ENCODE measurements at regions not wholly inside any gene's neighbourhood (a gene's known extent, or its start where the extent isn't known, plus 50 kb on each side); places are given as distances from the start of the nearest gene placed in this dataset.

DNA sequence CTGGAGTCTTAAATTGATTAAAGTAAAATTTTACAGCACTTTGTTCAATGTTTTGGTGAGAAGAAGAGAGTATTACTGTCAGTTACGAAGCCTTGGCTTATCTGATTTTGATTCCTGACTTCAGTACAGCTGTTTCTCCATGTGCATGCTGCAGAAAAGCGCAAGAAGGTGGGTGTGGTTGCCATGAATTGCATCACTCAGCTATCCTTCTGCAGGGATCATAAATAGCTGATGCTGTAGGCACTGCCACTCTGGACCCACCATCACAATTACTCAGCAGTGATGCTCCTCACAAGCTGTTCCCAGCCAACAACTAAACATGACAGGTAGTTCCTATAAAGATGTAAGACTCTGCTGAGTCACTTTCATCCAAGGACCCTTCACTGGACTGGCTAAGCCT, 321.2 kb downstream of the IRS2 start:
- Histone ChIP-seq H3K9me3 (no peaks in the 10 kb centered on the region), H3K27ac (no peak overlapping the region), H3K36me3 (no peaks in the 10 kb centered on the region), H3K4me3 (no peak overlapping the region), H3K4me1 (no peaks in the 10 kb centered on the region), H3K27me3 (no peaks in the 10 kb centered on the region)
- no peak for ATAC-seq
- DNase-seq, result no peak
- intact Hi-C loops (cut with DNase I; ENCODE audit: low total_unique reads) (no loop called here), in situ Hi-C loops (cut with MboI; ENCODE audit: low sequenced_read_pairs in 4 of 4) (no loop called here)
- no peak for TF ChIP-seq POLR2A (IDR thresholded peaks at IDR 0.05)
- TF ChIP-seq, protein P1, sequence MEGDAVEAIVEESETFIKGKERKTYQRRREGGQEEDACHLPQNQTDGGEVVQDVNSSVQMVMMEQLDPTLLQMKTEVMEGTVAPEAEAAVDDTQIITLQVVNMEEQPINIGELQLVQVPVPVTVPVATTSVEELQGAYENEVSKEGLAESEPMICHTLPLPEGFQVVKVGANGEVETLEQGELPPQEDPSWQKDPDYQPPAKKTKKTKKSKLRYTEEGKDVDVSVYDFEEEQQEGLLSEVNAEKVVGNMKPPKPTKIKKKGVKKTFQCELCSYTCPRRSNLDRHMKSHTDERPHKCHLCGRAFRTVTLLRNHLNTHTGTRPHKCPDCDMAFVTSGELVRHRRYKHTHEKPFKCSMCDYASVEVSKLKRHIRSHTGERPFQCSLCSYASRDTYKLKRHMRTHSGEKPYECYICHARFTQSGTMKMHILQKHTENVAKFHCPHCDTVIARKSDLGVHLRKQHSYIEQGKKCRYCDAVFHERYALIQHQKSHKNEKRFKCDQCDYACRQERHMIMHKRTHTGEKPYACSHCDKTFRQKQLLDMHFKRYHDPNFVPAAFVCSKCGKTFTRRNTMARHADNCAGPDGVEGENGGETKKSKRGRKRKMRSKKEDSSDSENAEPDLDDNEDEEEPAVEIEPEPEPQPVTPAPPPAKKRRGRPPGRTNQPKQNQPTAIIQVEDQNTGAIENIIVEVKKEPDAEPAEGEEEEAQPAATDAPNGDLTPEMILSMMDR (IDR thresholded peaks at IDR 0.05 in 4 of 5, conservative IDR thresholded peaks at IDR 0.05 in 1 of 5), result no peak

DNA sequence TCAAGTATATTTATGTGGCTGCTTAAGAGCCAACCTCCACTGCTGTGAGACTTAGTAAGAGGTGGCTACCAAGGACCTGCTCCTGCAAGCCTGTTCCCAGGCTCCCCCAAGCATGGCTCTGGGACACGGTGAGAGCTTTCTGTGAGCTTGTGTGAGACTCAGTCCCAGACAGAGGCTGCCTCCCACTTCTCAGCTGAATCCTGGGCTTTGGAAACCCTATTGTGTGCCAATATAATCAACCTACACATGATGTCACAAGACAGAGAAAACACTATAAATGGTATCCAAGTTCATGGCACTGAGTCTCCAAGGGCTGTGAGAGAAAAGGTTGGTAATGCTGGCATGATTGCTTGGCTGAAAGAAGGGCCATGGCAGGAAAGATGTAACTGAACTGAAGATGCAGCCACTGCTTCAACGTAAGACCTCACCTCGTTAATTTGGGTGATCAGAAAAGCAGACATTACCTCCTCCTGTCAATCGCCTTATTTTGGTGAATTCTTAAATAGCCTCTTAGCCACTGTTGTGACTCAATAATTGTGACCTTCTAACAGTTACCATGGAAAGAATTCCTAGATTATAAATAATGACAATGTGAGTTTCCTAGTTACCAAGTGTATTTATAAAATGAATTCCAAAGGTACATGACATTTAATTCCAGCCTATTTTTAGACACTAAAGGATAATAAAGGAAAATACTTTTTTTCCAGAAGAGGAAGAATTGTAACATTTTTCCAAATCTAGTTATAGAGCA, 332.0 kb downstream of the IRS2 start:
- H3K36me3 ChIP-seq, result no peaks in the 10 kb centered on the region
- H3K4me3 ChIP-seq, result no peak overlapping the region
- intact Hi-C loops (cut with DNase I; ENCODE audit: low total_unique reads), result no loop called here
- H3K27ac ChIP-seq, result no peak overlapping the region
- in situ Hi-C loops (cut with MboI; ENCODE audit: low sequenced_read_pairs in 4 of 4), result no loop called here
- DNase-seq (no peak), ATAC-seq (no peak)
- TF ChIP-seq POLR2A (IDR thresholded peaks at IDR 0.05), result no peak
- TF ChIP-seq, protein P1 (IDR thresholded peaks at IDR 0.05 in 4 of 5, conservative IDR thresholded peaks at IDR 0.05 in 1 of 5), result no peak
- H3K27me3 ChIP-seq, result no peaks in the 10 kb centered on the region
- no peaks in the 10 kb centered on the region for H3K4me1 ChIP-seq
- no peaks in the 10 kb centered on the region for H3K9me3 ChIP-seq

DNA sequence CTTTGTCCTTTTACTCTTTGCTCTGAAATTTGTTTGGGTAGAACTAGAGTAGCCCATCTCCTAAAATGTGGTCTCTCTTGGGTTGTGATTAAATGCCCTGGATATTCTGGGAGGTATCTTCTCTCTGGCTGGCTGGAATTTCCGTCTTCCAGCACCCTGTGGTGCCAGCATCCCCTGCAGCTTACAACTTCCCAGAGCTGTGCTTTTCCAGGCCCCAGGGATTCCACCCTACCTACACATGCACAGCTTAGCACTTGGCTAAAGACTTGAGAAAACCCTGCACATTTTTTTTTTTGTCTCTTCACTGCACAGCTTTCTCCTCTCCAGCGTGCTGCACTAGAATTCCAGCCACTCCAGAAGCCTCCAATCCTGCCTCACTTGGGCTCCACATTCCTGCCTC, 334.7 kb downstream of the IRS2 start:
- H3K4me1 ChIP-seq, result no peaks in the 10 kb centered on the region
- no peaks in the 10 kb centered on the region for H3K27me3 ChIP-seq
- H3K36me3 ChIP-seq, result no peaks in the 10 kb centered on the region
- H3K27ac ChIP-seq, result no peak overlapping the region
- H3K9me3 ChIP-seq, result no peaks in the 10 kb centered on the region
- no peak overlapping the region for H3K4me3 ChIP-seq
- DNase-seq (no peak), ATAC-seq (no peak)
- intact Hi-C loops (cut with DNase I; ENCODE audit: low total_unique reads) (no loop called here), in situ Hi-C loops (cut with MboI; ENCODE audit: low sequenced_read_pairs in 4 of 4) (no loop called here)
- TF ChIP-seq, protein P1 (IDR thresholded peaks at IDR 0.05 in 4 of 5, conservative IDR thresholded peaks at IDR 0.05 in 1 of 5), result no peak
- TF ChIP-seq POLR2A (IDR thresholded peaks at IDR 0.05), result no peak

DNA sequence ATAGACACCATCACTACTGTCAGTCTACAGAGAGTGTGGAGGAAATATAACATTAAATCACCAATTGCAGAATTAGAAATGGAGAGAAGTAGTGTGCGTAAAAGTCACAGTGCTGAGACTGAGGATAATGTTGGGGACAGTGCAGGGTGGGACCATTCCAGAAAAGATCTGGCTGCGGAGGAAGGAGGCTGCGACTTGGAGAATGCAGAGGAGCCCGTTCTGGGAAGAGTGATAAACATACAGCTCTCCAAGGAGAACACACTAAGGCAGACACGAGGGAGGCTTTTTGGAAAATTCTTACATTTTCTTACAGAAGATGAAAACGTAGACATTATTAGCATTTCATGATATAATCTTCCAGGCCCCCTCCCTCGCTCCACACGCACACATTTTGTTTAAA, 337.8 kb downstream of the IRS2 start:
- DNase-seq (no peak), ATAC-seq (no peak)
- intact Hi-C loops (cut with DNase I; ENCODE audit: low total_unique reads), result no loop called here
- H3K36me3 ChIP-seq, result no peaks in the 10 kb centered on the region
- H3K9me3 ChIP-seq, result no peaks in the 10 kb centered on the region
- no peaks in the 10 kb centered on the region for H3K27me3 ChIP-seq
- no peak overlapping the region for H3K4me3 ChIP-seq
- no peak for TF ChIP-seq POLR2A (IDR thresholded peaks at IDR 0.05)
- TF ChIP-seq, protein P1 (IDR thresholded peaks at IDR 0.05 in 4 of 5, conservative IDR thresholded peaks at IDR 0.05 in 1 of 5), result no peak
- no peaks in the 10 kb centered on the region for H3K4me1 ChIP-seq
- no peak overlapping the region for H3K27ac ChIP-seq
- in situ Hi-C loops (cut with MboI; ENCODE audit: low sequenced_read_pairs in 4 of 4), result no loop called here

DNA sequence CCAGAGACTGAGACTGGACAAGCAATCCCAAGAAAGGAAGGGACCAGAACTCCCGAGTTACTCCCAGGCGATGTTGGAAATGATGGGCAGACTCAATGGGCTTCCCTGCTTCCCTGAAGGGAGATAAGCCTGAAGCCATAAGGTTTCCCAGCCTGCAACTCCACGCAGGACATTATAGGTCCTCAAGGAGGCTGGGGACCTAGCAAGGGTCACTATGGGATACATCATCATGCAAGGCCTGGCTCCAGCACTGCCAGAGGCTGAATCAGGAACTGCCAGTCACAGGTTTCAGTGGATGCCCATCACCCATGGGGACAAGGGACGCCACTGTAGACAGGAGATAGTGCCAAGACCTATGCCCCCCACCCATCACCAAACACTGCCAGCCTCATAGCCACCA, 338.7 kb downstream of the IRS2 start:
- Histone ChIP-seq H3K4me3 (no peak overlapping the region), H3K36me3 (no peaks in the 10 kb centered on the region), H3K27me3 (no peaks in the 10 kb centered on the region), H3K4me1 (no peaks in the 10 kb centered on the region), H3K9me3 (no peaks in the 10 kb centered on the region), H3K27ac (no peak overlapping the region)
- in situ Hi-C loops (cut with MboI; ENCODE audit: low sequenced_read_pairs in 4 of 4) (no loop called here), intact Hi-C loops (cut with DNase I; ENCODE audit: low total_unique reads) (no loop called here)
- no peak for TF ChIP-seq POLR2A (IDR thresholded peaks at IDR 0.05)
- TF ChIP-seq, protein P1 (IDR thresholded peaks at IDR 0.05 in 4 of 5, conservative IDR thresholded peaks at IDR 0.05 in 1 of 5), result no peak
- ATAC-seq (no peak), DNase-seq (no peak)

Data from gastrocnemius medialis (tissue), 4 donors.